ENCODE measurements at regions not wholly inside any gene's neighbourhood (a gene's known extent, or its start where the extent isn't known, plus 50 kb on each side); places are given as distances from the start of the nearest gene placed in this dataset.
"Not testable (repeated sequence)": the region's sequence is repeated elsewhere in the genome, so short reads cannot be mapped to it uniquely, and the experiment has no call there.

- H3K9ac ChIP-seq (ENCODE audit: low read depth, low read length): no peak overlapping the region
- no peaks in the 10 kb centered on the region for H3K36me3 ChIP-seq (ENCODE audit: control insufficient read depth, insufficient read depth, low read length)
- H3K27me3 ChIP-seq (ENCODE audit: control insufficient read depth, insufficient read depth, low read length): no peaks in the 10 kb centered on the region
- H3K9me3 ChIP-seq (ENCODE audit: control insufficient read depth, insufficient read depth, low read length): no peaks in the 10 kb centered on the region
- no peak overlapping the region for H3K4me3 ChIP-seq (ENCODE audit: low read depth, low read length)
- H3K4me1 ChIP-seq (ENCODE audit: control insufficient read depth, insufficient read depth, low read length): no peaks in the 10 kb centered on the region
- no peak overlapping the region for H3K27ac ChIP-seq (ENCODE audit: low read depth, low read length)
Measured at GRCh38 chr20:11992426-11992825, 74.7 kb downstream of the BTBD3 start.

- Histone ChIP-seq H3K27me3 (ENCODE audit: control insufficient read depth, insufficient read depth, low read length) (no peaks in the 10 kb centered on the region), H3K4me1 (ENCODE audit: control insufficient read depth, insufficient read depth, low read length) (no peaks in the 10 kb centered on the region), H3K4me3 (ENCODE audit: low read depth, low read length) (no peak overlapping the region), H3K9ac (ENCODE audit: low read depth, low read length) (no peak overlapping the region), H3K9me3 (ENCODE audit: control insufficient read depth, insufficient read depth, low read length) (no peaks in the 10 kb centered on the region), H3K27ac (ENCODE audit: low read depth, low read length) (peak overlapping the region; percentile 27), H3K36me3 (ENCODE audit: control insufficient read depth, insufficient read depth, low read length) (no peaks in the 10 kb centered on the region)
Measured at GRCh38 chr20:11993886-11994461, 76.3 kb downstream of the BTBD3 start.

- Histone ChIP-seq H3K9ac (ENCODE audit: low read depth, low read length) (no peak overlapping the region), H3K27ac (ENCODE audit: low read depth, low read length) (no peak overlapping the region), H3K36me3 (ENCODE audit: control insufficient read depth, insufficient read depth, low read length) (no peaks in the 10 kb centered on the region), H3K4me1 (ENCODE audit: control insufficient read depth, insufficient read depth, low read length) (no peaks in the 10 kb centered on the region), H3K4me3 (ENCODE audit: low read depth, low read length) (no peak overlapping the region), H3K9me3 (ENCODE audit: control insufficient read depth, insufficient read depth, low read length) (no peaks in the 10 kb centered on the region), H3K27me3 (ENCODE audit: control insufficient read depth, insufficient read depth, low read length) (no peaks in the 10 kb centered on the region)
Measured at GRCh38 chr20:11995805-11996567, 78.3 kb downstream of the BTBD3 start.

- not testable (repeated sequence) for H3K4me1 ChIP-seq (ENCODE audit: control insufficient read depth, insufficient read depth, low read length); H3K4me3 ChIP-seq (ENCODE audit: low read depth, low read length); H3K27me3 ChIP-seq (ENCODE audit: control insufficient read depth, insufficient read depth, low read length); H3K27ac ChIP-seq (ENCODE audit: low read depth, low read length); H3K9ac ChIP-seq (ENCODE audit: low read depth, low read length); H3K9me3 ChIP-seq (ENCODE audit: control insufficient read depth, insufficient read depth, low read length); H3K36me3 ChIP-seq (ENCODE audit: control insufficient read depth, insufficient read depth, low read length)
Measured at GRCh38 chr20:12004776-12005175, 87.1 kb downstream of the BTBD3 start.

- Histone ChIP-seq H3K4me1 (ENCODE audit: control insufficient read depth, insufficient read depth, low read length) (peaks cover 6% of the 10 kb centered on the region), H3K27me3 (ENCODE audit: control insufficient read depth, insufficient read depth, low read length) (no peaks in the 10 kb centered on the region), H3K27ac (ENCODE audit: low read depth, low read length) (no peak overlapping the region), H3K4me3 (ENCODE audit: low read depth, low read length) (no peak overlapping the region), H3K36me3 (ENCODE audit: control insufficient read depth, insufficient read depth, low read length) (no peaks in the 10 kb centered on the region), H3K9me3 (ENCODE audit: control insufficient read depth, insufficient read depth, low read length) (no peaks in the 10 kb centered on the region), H3K9ac (ENCODE audit: low read depth, low read length) (no peak overlapping the region)
Measured at GRCh38 chr20:12012241-12013222, 94.8 kb downstream of the BTBD3 start.

- Histone ChIP-seq H3K36me3 (ENCODE audit: control insufficient read depth, insufficient read depth, low read length) (no peaks in the 10 kb centered on the region), H3K4me3 (ENCODE audit: low read depth, low read length) (no peak overlapping the region), H3K9ac (ENCODE audit: low read depth, low read length) (no peak overlapping the region), H3K9me3 (ENCODE audit: control insufficient read depth, insufficient read depth, low read length) (no peaks in the 10 kb centered on the region), H3K4me1 (ENCODE audit: control insufficient read depth, insufficient read depth, low read length) (peaks cover 6% of the 10 kb centered on the region), H3K27ac (ENCODE audit: low read depth, low read length) (no peak overlapping the region), H3K27me3 (ENCODE audit: control insufficient read depth, insufficient read depth, low read length) (no peaks in the 10 kb centered on the region)
Measured at GRCh38 chr20:12014276-12014675, 96.6 kb downstream of the BTBD3 start.

GRCh38 chr20:12014736-12015135, 97.0 kb downstream of the BTBD3 start:
- Histone ChIP-seq H3K4me3 (ENCODE audit: low read depth, low read length) (no peak overlapping the region), H3K36me3 (ENCODE audit: control insufficient read depth, insufficient read depth, low read length) (no peaks in the 10 kb centered on the region), H3K27ac (ENCODE audit: low read depth, low read length) (no peak overlapping the region), H3K27me3 (ENCODE audit: control insufficient read depth, insufficient read depth, low read length) (no peaks in the 10 kb centered on the region), H3K9ac (ENCODE audit: low read depth, low read length) (no peak overlapping the region), H3K4me1 (ENCODE audit: control insufficient read depth, insufficient read depth, low read length) (peaks cover 6% of the 10 kb centered on the region), H3K9me3 (ENCODE audit: control insufficient read depth, insufficient read depth, low read length) (no peaks in the 10 kb centered on the region)

GRCh38 chr20:12016291-12016690, 98.6 kb downstream of the BTBD3 start:
- Histone ChIP-seq H3K4me3 (ENCODE audit: low read depth, low read length) (no peak overlapping the region), H3K36me3 (ENCODE audit: control insufficient read depth, insufficient read depth, low read length) (no peaks in the 10 kb centered on the region), H3K9me3 (ENCODE audit: control insufficient read depth, insufficient read depth, low read length) (no peaks in the 10 kb centered on the region), H3K9ac (ENCODE audit: low read depth, low read length) (no peak overlapping the region), H3K27ac (ENCODE audit: low read depth, low read length) (no peak overlapping the region), H3K4me1 (ENCODE audit: control insufficient read depth, insufficient read depth, low read length) (peaks cover 6% of the 10 kb centered on the region), H3K27me3 (ENCODE audit: control insufficient read depth, insufficient read depth, low read length) (no peaks in the 10 kb centered on the region)

GRCh38 chr20:12019715-12020114, 102.0 kb downstream of the BTBD3 start:
- no peaks in the 10 kb centered on the region for H3K9me3 ChIP-seq (ENCODE audit: control insufficient read depth, insufficient read depth, low read length)
- no peaks in the 10 kb centered on the region for H3K36me3 ChIP-seq (ENCODE audit: control insufficient read depth, insufficient read depth, low read length)
- H3K4me1 ChIP-seq (ENCODE audit: control insufficient read depth, insufficient read depth, low read length): no peaks in the 10 kb centered on the region
- no peaks in the 10 kb centered on the region for H3K27me3 ChIP-seq (ENCODE audit: control insufficient read depth, insufficient read depth, low read length)
- no peak overlapping the region for H3K27ac ChIP-seq (ENCODE audit: low read depth, low read length)
- H3K4me3 ChIP-seq (ENCODE audit: low read depth, low read length): no peak overlapping the region
- H3K9ac ChIP-seq (ENCODE audit: low read depth, low read length): no peak overlapping the region

- H3K9me3 ChIP-seq (ENCODE audit: control insufficient read depth, insufficient read depth, low read length): no peaks in the 10 kb centered on the region
- H3K9ac ChIP-seq (ENCODE audit: low read depth, low read length): no peak overlapping the region
- no peaks in the 10 kb centered on the region for H3K36me3 ChIP-seq (ENCODE audit: control insufficient read depth, insufficient read depth, low read length)
- no peaks in the 10 kb centered on the region for H3K4me1 ChIP-seq (ENCODE audit: control insufficient read depth, insufficient read depth, low read length)
- H3K27ac ChIP-seq (ENCODE audit: low read depth, low read length): no peak overlapping the region
- no peaks in the 10 kb centered on the region for H3K27me3 ChIP-seq (ENCODE audit: control insufficient read depth, insufficient read depth, low read length)
- H3K4me3 ChIP-seq (ENCODE audit: low read depth, low read length): no peak overlapping the region
Measured at GRCh38 chr20:12020846-12021245, 103.2 kb downstream of the BTBD3 start.

GRCh38 chr20:12022126-12022525, 104.4 kb downstream of the BTBD3 start:
- Histone ChIP-seq H3K9me3 (ENCODE audit: control insufficient read depth, insufficient read depth, low read length) (no peaks in the 10 kb centered on the region), H3K4me1 (ENCODE audit: control insufficient read depth, insufficient read depth, low read length) (no peaks in the 10 kb centered on the region), H3K4me3 (ENCODE audit: low read depth, low read length) (no peak overlapping the region), H3K36me3 (ENCODE audit: control insufficient read depth, insufficient read depth, low read length) (no peaks in the 10 kb centered on the region), H3K27me3 (ENCODE audit: control insufficient read depth, insufficient read depth, low read length) (no peaks in the 10 kb centered on the region), H3K9ac (ENCODE audit: low read depth, low read length) (no peak overlapping the region), H3K27ac (ENCODE audit: low read depth, low read length) (no peak overlapping the region)
